Activated naive CD8-positive, alpha-beta T cell treated with anti-CD3 and anti-CD28 coated beads for 36 hours (primary cell): ENCODE measurements at regions not wholly inside any gene's neighbourhood (a gene's known extent, or its start where the extent isn't known, plus 50 kb on each side); places are given as distances from the start of the nearest gene placed in this dataset.

Source experiments
- DNase-seq: peaks from one replicate; pipeline ENCODE4 v3.0.0; 2021
- H3K27ac Mint-ChIP-seq: one replicate; pipeline ENCODE4 v1.8.0; 2022; ENCODE audit warnings: mild to moderate bottlenecking, moderate library complexity, mixed read lengths
- H3K27me3 Mint-ChIP-seq: one replicate; pipeline ENCODE4 v1.8.0; 2022; ENCODE audit warnings: mild to moderate bottlenecking, mixed read lengths
- H3K36me3 Mint-ChIP-seq: one replicate; pipeline ENCODE4 v1.8.0; 2021; ENCODE audit warnings: mild to moderate bottlenecking, mixed read lengths
- H3K4me1 Mint-ChIP-seq: one replicate; pipeline ENCODE4 v1.8.0; 2021; ENCODE audit warnings: mixed read lengths
- H3K4me3 Mint-ChIP-seq: one replicate; pipeline ENCODE4 v1.8.0; 2022; ENCODE audit warnings: mild to moderate bottlenecking, moderate library complexity, mixed read lengths
- H3K9me3 Mint-ChIP-seq: one replicate; pipeline ENCODE4 v1.8.0; 2022; ENCODE audit warnings: mixed read lengths

GRCh38 chr9:108666240-108666784 lies 189.5 kb downstream of the ACTL7B start:
- Mint-ChIP-seq H3K27me3 (no peaks in the 10 kb centered on the region), H3K36me3 (no peaks in the 10 kb centered on the region), H3K27ac (no peak overlapping the region), H3K4me1 (no peaks in the 10 kb centered on the region), H3K4me3 (no peak overlapping the region), H3K9me3 (no peaks in the 10 kb centered on the region)
- DNase-seq: no peak

GRCh38 chr9:108665521-108666239 lies 190.1 kb downstream of the ACTL7B start:
- Mint-ChIP-seq H3K36me3 (no peaks in the 10 kb centered on the region), H3K9me3 (peaks cover 1% of the 10 kb centered on the region), H3K4me1 (no peaks in the 10 kb centered on the region), H3K27ac (no peak overlapping the region), H3K4me3 (no peak overlapping the region), H3K27me3 (no peaks in the 10 kb centered on the region)
- no peak for DNase-seq

GRCh38 chr9:108664309-108665255 lies 191.2 kb downstream of the ACTL7B start:
- H3K4me1 Mint-ChIP-seq: no peaks in the 10 kb centered on the region
- peaks cover 7% of the 10 kb centered on the region for H3K9me3 Mint-ChIP-seq
- H3K36me3 Mint-ChIP-seq: no peaks in the 10 kb centered on the region
- no peak overlapping the region for H3K4me3 Mint-ChIP-seq
- no peaks in the 10 kb centered on the region for H3K27me3 Mint-ChIP-seq
- no peak for DNase-seq
- no peak overlapping the region for H3K27ac Mint-ChIP-seq

GRCh38 chr9:108663422-108663821 lies 192.4 kb downstream of the ACTL7B start:
- H3K27me3 Mint-ChIP-seq: no peaks in the 10 kb centered on the region
- H3K27ac Mint-ChIP-seq: no peak overlapping the region
- H3K4me3 Mint-ChIP-seq: no peak overlapping the region
- no peaks in the 10 kb centered on the region for H3K36me3 Mint-ChIP-seq
- DNase-seq: no peak
- H3K9me3 Mint-ChIP-seq: peaks cover 16% of the 10 kb centered on the region
- H3K4me1 Mint-ChIP-seq: no peaks in the 10 kb centered on the region

- no peak for DNase-seq
- Mint-ChIP-seq H3K27me3 (no peaks in the 10 kb centered on the region), H3K9me3 (peaks cover 16% of the 10 kb centered on the region), H3K4me1 (no peaks in the 10 kb centered on the region), H3K36me3 (no peaks in the 10 kb centered on the region), H3K4me3 (no peak overlapping the region), H3K27ac (no peak overlapping the region)
Observed at GRCh38 chr9:108662956-108663355, 192.8 kb downstream of the ACTL7B start.

- H3K27ac Mint-ChIP-seq: no peak overlapping the region
- no peaks in the 10 kb centered on the region for H3K4me1 Mint-ChIP-seq
- no peak for DNase-seq
- H3K27me3 Mint-ChIP-seq: no peaks in the 10 kb centered on the region
- H3K9me3 Mint-ChIP-seq: peaks cover 16% of the 10 kb centered on the region
- no peak overlapping the region for H3K4me3 Mint-ChIP-seq
- H3K36me3 Mint-ChIP-seq: no peaks in the 10 kb centered on the region
Observed at GRCh38 chr9:108662091-108662875, 193.5 kb downstream of the ACTL7B start.

- Mint-ChIP-seq H3K27ac (no peak overlapping the region), H3K27me3 (peaks cover 3% of the 10 kb centered on the region), H3K4me3 (no peak overlapping the region), H3K36me3 (no peaks in the 10 kb centered on the region), H3K9me3 (peaks cover 16% of the 10 kb centered on the region), H3K4me1 (no peaks in the 10 kb centered on the region)
- DNase-seq: no peak
Observed at GRCh38 chr9:108656566-108656965, 199.2 kb downstream of the ACTL7B start.

GRCh38 chr9:108655818-108656217 lies 200.0 kb downstream of the ACTL7B start:
- H3K4me1 Mint-ChIP-seq: no peaks in the 10 kb centered on the region
- no peak for DNase-seq
- H3K27me3 Mint-ChIP-seq: peaks cover 3% of the 10 kb centered on the region

GRCh38 chr9:108654566-108654965 lies 201.2 kb downstream of the ACTL7B start:
- Mint-ChIP-seq H3K36me3 (no peaks in the 10 kb centered on the region), H3K27ac (no peak overlapping the region), H3K27me3 (peaks cover 3% of the 10 kb centered on the region), H3K9me3 (peaks cover 12% of the 10 kb centered on the region), H3K4me1 (no peaks in the 10 kb centered on the region), H3K4me3 (no peak overlapping the region)
- DNase-seq: no peak

More at GRCh38 chr9:108655818-108656217, 200.0 kb downstream of the ACTL7B start:
- Mint-ChIP-seq H3K9me3 (peaks cover 16% of the 10 kb centered on the region), H3K4me3 (no peak overlapping the region), H3K36me3 (no peaks in the 10 kb centered on the region), H3K27ac (no peak overlapping the region)

GRCh38 chr9:108652851-108653250 lies 202.9 kb downstream of the ACTL7B start:
- Mint-ChIP-seq H3K27ac (no peak overlapping the region), H3K4me1 (no peaks in the 10 kb centered on the region), H3K36me3 (no peaks in the 10 kb centered on the region), H3K4me3 (no peak overlapping the region), H3K9me3 (peaks cover 3% of the 10 kb centered on the region), H3K27me3 (peaks cover 3% of the 10 kb centered on the region)
- no peak for DNase-seq

- no peaks in the 10 kb centered on the region for H3K4me1 Mint-ChIP-seq
- no peaks in the 10 kb centered on the region for H3K36me3 Mint-ChIP-seq
- peaks cover 3% of the 10 kb centered on the region for H3K27me3 Mint-ChIP-seq
- no peak overlapping the region for H3K27ac Mint-ChIP-seq
- no peak overlapping the region for H3K4me3 Mint-ChIP-seq
- DNase-seq: no peak
- H3K9me3 Mint-ChIP-seq: peaks cover 3% of the 10 kb centered on the region
Observed at GRCh38 chr9:108650826-108651225, 205.0 kb downstream of the ACTL7B start.

- Mint-ChIP-seq H3K4me3 (no peak overlapping the region), H3K4me1 (no peaks in the 10 kb centered on the region)
Observed at GRCh38 chr9:108645520-108645919, 210.3 kb downstream of the ACTL7B start.

GRCh38 chr9:108643731-108644510 lies 211.9 kb downstream of the ACTL7B start:
- no peaks in the 10 kb centered on the region for H3K27me3 Mint-ChIP-seq
- no peaks in the 10 kb centered on the region for H3K36me3 Mint-ChIP-seq
- H3K4me3 Mint-ChIP-seq: no peak overlapping the region
- peaks cover 1% of the 10 kb centered on the region for H3K9me3 Mint-ChIP-seq
- H3K27ac Mint-ChIP-seq: no peak overlapping the region
- no peaks in the 10 kb centered on the region for H3K4me1 Mint-ChIP-seq
- no peak for DNase-seq

More at GRCh38 chr9:108645520-108645919, 210.3 kb downstream of the ACTL7B start:
- peaks cover 4% of the 10 kb centered on the region for H3K9me3 Mint-ChIP-seq
- H3K36me3 Mint-ChIP-seq: no peaks in the 10 kb centered on the region
- no peaks in the 10 kb centered on the region for H3K27me3 Mint-ChIP-seq
- no peak for DNase-seq
- no peak overlapping the region for H3K27ac Mint-ChIP-seq

- Mint-ChIP-seq H3K4me1 (no peaks in the 10 kb centered on the region), H3K9me3 (peaks cover 1% of the 10 kb centered on the region), H3K27me3 (no peaks in the 10 kb centered on the region), H3K4me3 (no peak overlapping the region), H3K36me3 (no peaks in the 10 kb centered on the region), H3K27ac (no peak overlapping the region)
- DNase-seq: no peak
Observed at GRCh38 chr9:108642871-108643270, 212.9 kb downstream of the ACTL7B start.
